ENCODE measurements at regions not wholly inside any gene's neighbourhood (a gene's known extent, or its start where the extent isn't known, plus 50 kb on each side); places are given as distances from the start of the nearest gene placed in this dataset.
"Not testable (repeated sequence)": the region's sequence is repeated elsewhere in the genome, so short reads cannot be mapped to it uniquely, and the experiment has no call there.

- no peak for TF ChIP-seq CTCF (IDR thresholded peaks at IDR 0.05; ENCODE audit: poor library complexity, severe bottlenecking)
- no peak for DNase-seq (ENCODE audit: low spot score)
- no peaks in the 10 kb centered on the region for H3K4me1 ChIP-seq (ENCODE audit: insufficient read depth, poor library complexity, severe bottlenecking)
- no peak overlapping the region for H3K4me3 ChIP-seq (ENCODE audit: severe bottlenecking)
- H3K9me3 ChIP-seq (ENCODE audit: severe bottlenecking) = peaks cover 3% of the 10 kb centered on the region
- H3K27ac ChIP-seq (ENCODE audit: poor library complexity, severe bottlenecking) = no peak overlapping the region
- no peaks in the 10 kb centered on the region for H3K36me3 ChIP-seq (ENCODE audit: low read depth)
- no peaks in the 10 kb centered on the region for H3K27me3 ChIP-seq (ENCODE audit: insufficient read depth, poor library complexity, severe bottlenecking)
- no peak for ATAC-seq (ENCODE audit: low read depth)
Observed at GRCh38 chr2:67583185-67583584, 186.1 kb downstream of the ETAA1 start.

- no peaks in the 10 kb centered on the region for H3K27me3 ChIP-seq (ENCODE audit: insufficient read depth, poor library complexity, severe bottlenecking)
Observed at GRCh38 chr2:67585400-67585799, 188.3 kb downstream of the ETAA1 start.

GRCh38 chr2:67589121-67589520 lies 192.0 kb downstream of the ETAA1 start:
- not testable (repeated sequence) for H3K27ac ChIP-seq (ENCODE audit: poor library complexity, severe bottlenecking); H3K4me3 ChIP-seq (ENCODE audit: severe bottlenecking); H3K4me1 ChIP-seq (ENCODE audit: insufficient read depth, poor library complexity, severe bottlenecking); H3K9me3 ChIP-seq (ENCODE audit: severe bottlenecking); DNase-seq (ENCODE audit: low spot score); H3K27me3 ChIP-seq (ENCODE audit: insufficient read depth, poor library complexity, severe bottlenecking); H3K36me3 ChIP-seq (ENCODE audit: low read depth); ATAC-seq (ENCODE audit: low read depth)

More at GRCh38 chr2:67585400-67585799, 188.3 kb downstream of the ETAA1 start:
- H3K4me3 ChIP-seq (ENCODE audit: severe bottlenecking) = no peak overlapping the region
- H3K36me3 ChIP-seq (ENCODE audit: low read depth) = no peaks in the 10 kb centered on the region
- ATAC-seq (ENCODE audit: low read depth) (no peak), DNase-seq (ENCODE audit: low spot score) (no peak)
- no peak for TF ChIP-seq CTCF (IDR thresholded peaks at IDR 0.05; ENCODE audit: poor library complexity, severe bottlenecking)
- H3K9me3 ChIP-seq (ENCODE audit: severe bottlenecking) = peaks cover 3% of the 10 kb centered on the region
- no peaks in the 10 kb centered on the region for H3K4me1 ChIP-seq (ENCODE audit: insufficient read depth, poor library complexity, severe bottlenecking)
- no peak overlapping the region for H3K27ac ChIP-seq (ENCODE audit: poor library complexity, severe bottlenecking)

GRCh38 chr2:67594522-67594921 lies 197.4 kb downstream of the ETAA1 start:
- H3K27me3 ChIP-seq (ENCODE audit: insufficient read depth, poor library complexity, severe bottlenecking); H3K9me3 ChIP-seq (ENCODE audit: severe bottlenecking); H3K4me1 ChIP-seq (ENCODE audit: insufficient read depth, poor library complexity, severe bottlenecking); H3K36me3 ChIP-seq (ENCODE audit: low read depth); ATAC-seq (ENCODE audit: low read depth); H3K27ac ChIP-seq (ENCODE audit: poor library complexity, severe bottlenecking); H3K4me3 ChIP-seq (ENCODE audit: severe bottlenecking); DNase-seq (ENCODE audit: low spot score): not testable (repeated sequence)

GRCh38 chr2:67596871-67597270 lies 199.7 kb downstream of the ETAA1 start:
- Histone ChIP-seq H3K27me3 (ENCODE audit: insufficient read depth, poor library complexity, severe bottlenecking) (no peaks in the 10 kb centered on the region), H3K36me3 (ENCODE audit: low read depth) (no peaks in the 10 kb centered on the region), H3K4me1 (ENCODE audit: insufficient read depth, poor library complexity, severe bottlenecking) (peaks cover 10% of the 10 kb centered on the region), H3K9me3 (ENCODE audit: severe bottlenecking) (no peaks in the 10 kb centered on the region), H3K27ac (ENCODE audit: poor library complexity, severe bottlenecking) (no peak overlapping the region), H3K4me3 (ENCODE audit: severe bottlenecking) (no peak overlapping the region)
- ATAC-seq (ENCODE audit: low read depth) (no peak), DNase-seq (ENCODE audit: low spot score) (no peak)
- no peak for TF ChIP-seq CTCF (IDR thresholded peaks at IDR 0.05; ENCODE audit: poor library complexity, severe bottlenecking)

GRCh38 chr2:67599561-67599960 lies 202.4 kb downstream of the ETAA1 start:
- H3K4me1 ChIP-seq (ENCODE audit: insufficient read depth, poor library complexity, severe bottlenecking) = peaks cover 10% of the 10 kb centered on the region
- H3K27ac ChIP-seq (ENCODE audit: poor library complexity, severe bottlenecking) = peak overlapping the region; percentile 18
- no peaks in the 10 kb centered on the region for H3K27me3 ChIP-seq (ENCODE audit: insufficient read depth, poor library complexity, severe bottlenecking)
- H3K36me3 ChIP-seq (ENCODE audit: low read depth) = no peaks in the 10 kb centered on the region
- no peak for DNase-seq (ENCODE audit: low spot score)
- ATAC-seq (ENCODE audit: low read depth) = no peak
- no peak for TF ChIP-seq CTCF (IDR thresholded peaks at IDR 0.05; ENCODE audit: poor library complexity, severe bottlenecking)
- no peaks in the 10 kb centered on the region for H3K9me3 ChIP-seq (ENCODE audit: severe bottlenecking)
- H3K4me3 ChIP-seq (ENCODE audit: severe bottlenecking) = no peak overlapping the region

Measured in RWPE2 (cell line).